ENCODE measurements at regions not wholly inside any gene's neighbourhood (a gene's known extent, or its start where the extent isn't known, plus 50 kb on each side); places are given as distances from the start of the nearest gene placed in this dataset.

DNA sequence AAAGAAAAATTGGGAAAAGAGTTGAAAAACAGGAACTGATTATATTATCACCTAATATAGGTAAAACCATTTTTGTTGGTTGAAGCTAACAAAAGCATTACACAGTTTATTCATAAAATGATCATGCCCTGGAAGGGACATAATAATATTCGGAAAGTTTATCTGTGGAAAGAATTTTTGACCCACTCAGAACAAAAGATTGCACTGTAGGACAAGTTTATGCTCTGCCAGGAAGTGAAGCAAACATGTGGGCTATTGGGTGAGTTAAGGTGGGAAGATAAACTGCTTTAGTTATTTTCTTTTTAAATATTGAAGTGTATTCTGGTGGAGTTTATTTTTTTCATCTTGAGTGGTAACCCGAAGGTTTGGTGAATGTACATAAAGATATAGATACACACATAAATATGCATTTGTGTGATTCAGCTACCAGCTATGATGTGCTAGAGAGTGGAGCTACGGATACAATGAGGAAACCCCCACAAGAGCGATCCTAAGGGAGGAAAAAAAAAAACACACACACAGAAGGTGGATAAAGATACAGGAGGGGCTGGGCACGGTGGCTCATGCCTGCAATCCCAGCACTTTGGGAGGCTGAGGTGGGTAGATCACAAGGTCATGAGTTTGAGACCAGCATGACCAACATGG, 506.4 kb upstream of the THBS1 start:
- no peaks in the 10 kb centered on the region for H3K36me3 Mint-ChIP-seq (ENCODE audit: insufficient read depth, unreplicated experiment)
- Histone ChIP-seq H3K4me3 (ENCODE audit: low read depth, low read length) (no peak overlapping the region), H3K9me3 (no peaks in the 10 kb centered on the region), H3K36me3 (ENCODE audit: control insufficient read depth, insufficient read depth, low read length) (no peaks in the 10 kb centered on the region), H3K4me1 (no peaks in the 10 kb centered on the region), H3K27me3 (replicated peaks; ENCODE audit: control insufficient read depth, insufficient read depth, low read length) (no peaks in the 10 kb centered on the region)
- no peaks in the 10 kb centered on the region for H3K9me3 Mint-ChIP-seq (ENCODE audit: unreplicated experiment)
- H3K4me3 Mint-ChIP-seq (ENCODE audit: unreplicated experiment): no peak overlapping the region
- no peak overlapping the region for H3K27ac Mint-ChIP-seq (ENCODE audit: unreplicated experiment)
- ChIA-PET CTCF (no interaction called here), POLR2A (no interaction called here)
- TF ChIP-seq, protein P1, sequence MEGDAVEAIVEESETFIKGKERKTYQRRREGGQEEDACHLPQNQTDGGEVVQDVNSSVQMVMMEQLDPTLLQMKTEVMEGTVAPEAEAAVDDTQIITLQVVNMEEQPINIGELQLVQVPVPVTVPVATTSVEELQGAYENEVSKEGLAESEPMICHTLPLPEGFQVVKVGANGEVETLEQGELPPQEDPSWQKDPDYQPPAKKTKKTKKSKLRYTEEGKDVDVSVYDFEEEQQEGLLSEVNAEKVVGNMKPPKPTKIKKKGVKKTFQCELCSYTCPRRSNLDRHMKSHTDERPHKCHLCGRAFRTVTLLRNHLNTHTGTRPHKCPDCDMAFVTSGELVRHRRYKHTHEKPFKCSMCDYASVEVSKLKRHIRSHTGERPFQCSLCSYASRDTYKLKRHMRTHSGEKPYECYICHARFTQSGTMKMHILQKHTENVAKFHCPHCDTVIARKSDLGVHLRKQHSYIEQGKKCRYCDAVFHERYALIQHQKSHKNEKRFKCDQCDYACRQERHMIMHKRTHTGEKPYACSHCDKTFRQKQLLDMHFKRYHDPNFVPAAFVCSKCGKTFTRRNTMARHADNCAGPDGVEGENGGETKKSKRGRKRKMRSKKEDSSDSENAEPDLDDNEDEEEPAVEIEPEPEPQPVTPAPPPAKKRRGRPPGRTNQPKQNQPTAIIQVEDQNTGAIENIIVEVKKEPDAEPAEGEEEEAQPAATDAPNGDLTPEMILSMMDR (IDR thresholded peaks at IDR 0.05; ENCODE audit: insufficient read depth in 1 of 2, low read depth in 1 of 2, low read length in 1 of 2, severe bottlenecking in 1 of 2, unreplicated experiment in 1 of 2): no peak
- no peak for DNase-seq
- no peaks in the 10 kb centered on the region for H3K27me3 Mint-ChIP-seq (ENCODE audit: insufficient read depth, unreplicated experiment)
- intact Hi-C loops (cut with micrococcal nuclease; ENCODE audit: unreplicated experiment): no loop called here
- no peaks in the 10 kb centered on the region for H3K4me1 Mint-ChIP-seq (ENCODE audit: low read depth, unreplicated experiment)
- BruUV-seq (replicated peaks): no TSS peak

DNA sequence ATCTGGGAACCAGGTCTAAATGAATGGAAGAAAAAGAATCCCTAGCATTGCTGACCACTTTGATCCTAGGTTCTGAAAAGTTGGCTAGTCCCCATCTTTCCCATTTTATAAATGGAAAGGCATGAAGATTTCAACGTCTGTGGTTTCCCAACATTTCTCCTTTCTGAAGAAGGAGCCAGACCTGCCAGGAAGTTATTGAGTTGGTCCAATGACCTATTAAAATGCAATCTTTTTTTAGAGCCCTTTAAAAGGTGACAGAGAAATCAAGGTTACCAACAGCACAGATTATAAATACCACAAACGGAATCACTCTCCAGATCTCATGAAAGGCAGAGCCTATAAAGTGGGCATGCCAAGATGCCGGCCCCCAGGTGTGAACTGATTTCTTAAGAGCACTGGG, 505.6 kb upstream of the THBS1 start:
- H3K4me3 ChIP-seq (ENCODE audit: low read depth, low read length): no peak overlapping the region
- Mint-ChIP-seq H3K27ac (ENCODE audit: unreplicated experiment) (no peak overlapping the region), H3K36me3 (ENCODE audit: insufficient read depth, unreplicated experiment) (no peaks in the 10 kb centered on the region), H3K27me3 (ENCODE audit: insufficient read depth, unreplicated experiment) (no peaks in the 10 kb centered on the region), H3K4me1 (ENCODE audit: low read depth, unreplicated experiment) (no peaks in the 10 kb centered on the region), H3K4me3 (ENCODE audit: unreplicated experiment) (no peak overlapping the region), H3K9me3 (ENCODE audit: unreplicated experiment) (no peaks in the 10 kb centered on the region)
- no peaks in the 10 kb centered on the region for H3K4me1 ChIP-seq
- intact Hi-C loops (cut with micrococcal nuclease; ENCODE audit: unreplicated experiment): no loop called here
- POLR2A ChIA-PET: no interaction called here
- CTCF ChIA-PET: no interaction called here
- DNase-seq: no peak
- no TSS peak for BruUV-seq (replicated peaks)
- TF ChIP-seq, protein P1 (IDR thresholded peaks at IDR 0.05; ENCODE audit: insufficient read depth in 1 of 2, low read depth in 1 of 2, low read length in 1 of 2, severe bottlenecking in 1 of 2, unreplicated experiment in 1 of 2): no peak
- H3K27me3 ChIP-seq (replicated peaks; ENCODE audit: control insufficient read depth, insufficient read depth, low read length): no peaks in the 10 kb centered on the region
- no peaks in the 10 kb centered on the region for H3K9me3 ChIP-seq
- H3K36me3 ChIP-seq (ENCODE audit: control insufficient read depth, insufficient read depth, low read length): no peaks in the 10 kb centered on the region

DNA sequence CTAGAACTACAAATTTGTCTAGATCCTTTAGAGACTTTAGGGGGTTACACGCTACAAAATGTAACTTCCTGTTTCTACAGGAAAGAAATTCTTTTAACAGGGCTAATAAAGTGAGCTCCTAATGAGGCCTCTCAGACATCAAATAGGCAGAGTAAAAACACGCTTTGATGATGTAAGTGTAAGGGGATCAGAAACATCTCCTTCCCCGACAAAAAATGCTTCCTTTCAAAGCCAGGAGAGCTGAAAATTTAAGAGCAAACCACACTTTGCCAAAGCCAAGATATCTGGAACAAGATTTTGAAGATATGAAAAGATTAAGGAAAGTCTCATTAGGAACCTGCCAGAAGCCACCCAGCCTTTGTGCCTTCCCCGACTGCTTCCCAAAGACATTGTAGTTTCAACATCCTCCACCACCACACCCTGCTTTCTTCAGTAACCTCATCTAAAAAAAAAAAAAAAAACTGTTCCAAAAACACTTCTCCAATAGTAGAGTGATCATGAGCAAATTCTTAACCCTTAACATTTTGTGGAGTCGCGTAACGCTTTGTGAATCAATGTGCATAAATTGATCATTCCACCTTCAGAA, 505.0 kb upstream of the THBS1 start:
- Histone ChIP-seq H3K27me3 (replicated peaks; ENCODE audit: control insufficient read depth, insufficient read depth, low read length) (no peaks in the 10 kb centered on the region), H3K36me3 (ENCODE audit: control insufficient read depth, insufficient read depth, low read length) (no peaks in the 10 kb centered on the region), H3K9me3 (no peaks in the 10 kb centered on the region), H3K4me1 (no peaks in the 10 kb centered on the region), H3K4me3 (ENCODE audit: low read depth, low read length) (no peak overlapping the region)
- POLR2A ChIA-PET: no interaction called here
- TF ChIP-seq, protein P1 (IDR thresholded peaks at IDR 0.05; ENCODE audit: insufficient read depth in 1 of 2, low read depth in 1 of 2, low read length in 1 of 2, severe bottlenecking in 1 of 2, unreplicated experiment in 1 of 2): no peak
- no peaks in the 10 kb centered on the region for H3K9me3 Mint-ChIP-seq (ENCODE audit: unreplicated experiment)
- H3K4me1 Mint-ChIP-seq (ENCODE audit: low read depth, unreplicated experiment): no peaks in the 10 kb centered on the region
- H3K27ac Mint-ChIP-seq (ENCODE audit: unreplicated experiment): no peak overlapping the region
- CTCF ChIA-PET: no interaction called here
- DNase-seq: no peak
- no TSS peak for BruUV-seq (replicated peaks)
- intact Hi-C loops (cut with micrococcal nuclease; ENCODE audit: unreplicated experiment): no loop called here
- no peak overlapping the region for H3K4me3 Mint-ChIP-seq (ENCODE audit: unreplicated experiment)
- no peaks in the 10 kb centered on the region for H3K36me3 Mint-ChIP-seq (ENCODE audit: insufficient read depth, unreplicated experiment)
- H3K27me3 Mint-ChIP-seq (ENCODE audit: insufficient read depth, unreplicated experiment): no peaks in the 10 kb centered on the region

All from Caco-2 (cell line).